ENCODE measurements at regions not wholly inside any gene's neighbourhood (a gene's known extent, or its start where the extent isn't known, plus 50 kb on each side); places are given as distances from the start of the nearest gene placed in this dataset.

GRCh38 chr17:53353919-53354351 lies 468.8 kb upstream of the KIF2B start:
- no peak for DNase-seq (ENCODE audit: extremely low read depth, low read depth, low spot score)

- no peak for DNase-seq (ENCODE audit: extremely low read depth, low read depth, low spot score)
These were observed 477.9 kb upstream of the KIF2B start for GRCh38 chr17:53344778-53345177.

- DNase-seq (ENCODE audit: extremely low read depth, low read depth, low spot score), result no peak
These were observed 486.4 kb upstream of the KIF2B start for GRCh38 chr17:53336281-53336680.

GRCh38 chr17:53335443-53335842 lies 487.3 kb upstream of the KIF2B start:
- no peak for DNase-seq (ENCODE audit: extremely low read depth, low read depth, low spot score)

- no peak for DNase-seq (ENCODE audit: extremely low read depth, low read depth, low spot score)
These were observed 492.0 kb upstream of the KIF2B start for GRCh38 chr17:53330756-53331155.

GRCh38 chr17:53321651-53322050 lies 501.1 kb upstream of the KIF2B start:
- no peak for DNase-seq (ENCODE audit: extremely low read depth, low read depth, low spot score)

DNA sequence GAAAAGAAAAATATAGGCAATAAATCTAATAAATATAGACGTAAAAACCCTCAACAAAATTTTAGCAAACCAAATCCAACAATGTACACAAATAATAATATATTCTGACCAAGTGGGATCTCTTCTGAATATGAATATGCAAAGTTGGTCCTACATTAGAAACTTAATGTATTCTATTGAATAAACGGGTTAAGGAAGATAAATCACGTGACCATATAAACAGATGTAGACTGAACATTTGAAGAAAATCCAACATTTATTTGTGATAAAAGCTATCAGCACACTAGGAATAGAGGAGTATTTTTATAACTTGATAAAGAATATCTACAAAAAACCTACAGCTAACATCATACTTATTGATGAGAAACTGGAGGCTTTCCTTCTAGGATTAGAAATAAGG lies 502.8 kb upstream of the KIF2B start:
- DNase-seq (ENCODE audit: extremely low read depth, low read depth, low spot score), result no peak

DNA sequence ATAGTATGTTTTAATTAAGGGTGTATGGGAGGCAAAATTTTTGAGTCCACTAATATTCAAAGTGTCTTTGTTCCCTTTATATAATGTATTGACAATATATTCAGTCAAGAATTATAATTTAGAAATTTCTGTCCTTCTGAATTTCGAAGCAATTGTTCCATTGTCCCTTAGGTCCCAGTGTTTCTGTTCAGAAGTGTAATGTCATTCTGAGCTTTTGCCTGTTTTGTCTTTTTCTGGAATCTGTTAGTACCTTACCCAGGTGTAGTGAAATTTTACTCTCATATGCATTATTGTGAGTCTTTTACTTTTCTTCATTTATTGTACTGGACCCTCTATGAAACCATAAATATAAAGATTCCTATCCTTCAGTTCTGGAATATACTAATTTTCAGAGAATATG lies 505.7 kb upstream of the KIF2B start:
- no peak for DNase-seq (ENCODE audit: extremely low read depth, low read depth, low spot score)

DNA sequence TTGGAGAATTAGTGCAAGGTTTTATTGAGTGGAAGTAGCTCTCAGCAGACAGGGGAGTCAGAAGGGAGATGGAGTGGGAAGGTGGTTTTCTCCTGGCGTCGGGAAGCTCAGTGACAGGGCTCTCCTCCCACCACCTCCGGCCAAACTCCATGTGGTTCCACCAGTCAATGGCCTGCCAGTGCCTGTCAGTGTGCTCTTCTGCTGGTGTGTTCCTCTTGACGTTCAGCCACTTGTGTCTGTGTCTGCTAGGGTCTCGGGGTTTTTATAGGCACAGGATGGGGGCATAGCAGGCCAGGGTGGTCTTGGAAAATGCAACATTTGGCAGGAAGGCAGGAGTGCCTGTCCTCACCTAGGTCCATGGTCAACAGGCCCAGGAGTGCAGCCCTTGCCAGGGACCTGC lies 506.7 kb upstream of the KIF2B start:
- DNase-seq (ENCODE audit: extremely low read depth, low read depth, low spot score), result no peak

- no peak for DNase-seq (ENCODE audit: extremely low read depth, low read depth, low spot score)
These were observed 508.2 kb upstream of the KIF2B start for GRCh38 chr17:53314521-53314920.

GRCh38 chr17:53313746-53314145 lies 509.0 kb upstream of the KIF2B start:
- DNase-seq (ENCODE audit: extremely low read depth, low read depth, low spot score), result no peak

- DNase-seq (ENCODE audit: extremely low read depth, low read depth, low spot score), result no peak
These were observed 544.3 kb upstream of the KIF2B start for GRCh38 chr17:53278466-53278865.

- no peak for DNase-seq (ENCODE audit: extremely low read depth, low read depth, low spot score)
These were observed 549.6 kb upstream of the KIF2B start for GRCh38 chr17:53273126-53273525.

GRCh38 chr17:53270936-53271335 lies 551.8 kb upstream of the KIF2B start:
- DNase-seq (ENCODE audit: extremely low read depth, low read depth, low spot score), result no peak

DNA sequence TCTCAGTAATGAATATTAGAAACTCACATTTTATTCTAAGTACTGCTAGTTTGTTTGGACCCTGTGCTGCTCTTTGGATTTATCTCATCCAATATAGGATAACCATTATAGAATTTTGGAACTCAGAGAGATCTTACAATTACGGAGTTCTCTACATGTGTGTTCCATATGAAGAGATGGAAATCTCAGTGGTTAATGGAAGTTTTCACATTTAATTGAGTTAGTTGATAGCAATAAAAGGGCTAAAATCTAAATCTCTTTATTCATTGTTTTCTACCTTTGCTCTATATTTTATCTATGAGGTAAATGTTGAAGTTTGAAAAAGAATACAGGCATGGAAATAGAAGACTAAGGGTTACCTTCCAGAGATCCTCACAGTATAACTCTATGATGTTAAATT lies 558.0 kb upstream of the KIF2B start:
- no peak for DNase-seq (ENCODE audit: extremely low read depth, low read depth, low spot score)

DNA sequence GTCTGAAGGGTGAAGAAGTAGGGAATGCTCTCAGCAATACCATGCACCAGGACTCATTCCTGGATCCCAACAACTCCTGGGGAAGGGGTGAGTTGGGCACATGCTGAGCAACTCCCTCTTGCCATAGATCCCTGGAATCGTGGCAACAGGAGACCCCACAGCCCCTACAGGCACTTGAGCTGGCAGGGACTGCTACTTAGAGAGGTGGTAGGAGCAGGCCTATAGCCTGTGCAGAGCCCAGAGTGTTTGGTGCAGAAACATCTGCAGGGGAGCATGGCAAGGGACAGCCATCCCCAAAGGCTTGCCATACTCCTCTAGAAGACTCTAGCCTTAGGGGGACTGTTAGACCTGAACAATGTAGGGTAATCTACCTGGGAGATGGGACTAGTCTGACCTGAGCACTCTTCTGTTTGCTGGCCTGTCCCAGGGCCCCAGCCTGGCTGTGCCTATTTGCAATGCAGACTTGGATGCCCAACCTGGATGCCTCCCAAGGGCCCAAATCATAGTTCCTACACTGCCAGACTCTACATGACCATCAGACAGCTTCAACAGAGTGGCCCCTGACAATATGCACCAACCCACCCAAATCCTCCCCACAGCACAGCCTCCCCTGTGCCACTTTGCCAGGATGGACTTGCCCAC lies 568.6 kb upstream of the KIF2B start:
- no peak for DNase-seq (ENCODE audit: extremely low read depth, low read depth, low spot score)

GRCh38 chr17:53249036-53249435 lies 573.7 kb upstream of the KIF2B start:
- DNase-seq (ENCODE audit: extremely low read depth, low read depth, low spot score), result no peak

DNA sequence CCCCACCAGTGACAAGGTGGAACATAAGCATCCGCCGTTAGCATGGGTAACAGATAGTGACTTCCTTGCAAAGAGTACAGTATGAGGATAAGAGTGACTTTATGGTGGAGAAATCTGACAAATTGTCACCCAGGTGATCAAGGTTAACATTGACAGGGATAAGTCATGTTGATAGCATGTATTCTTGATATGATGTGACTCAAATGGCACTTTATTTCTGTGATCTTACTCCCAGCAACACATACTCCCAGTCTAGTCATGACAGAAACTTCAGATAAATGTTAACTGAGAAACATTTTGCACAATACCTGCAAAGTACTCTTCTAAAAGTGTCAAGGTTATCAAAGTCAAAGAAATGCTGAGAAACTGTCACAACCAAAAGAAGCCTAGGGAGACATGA lies 588.6 kb upstream of the KIF2B start:
- DNase-seq (ENCODE audit: extremely low read depth, low read depth, low spot score), result no peak

GRCh38 chr17:53227514-53227913 lies 595.2 kb upstream of the KIF2B start:
- no peak for DNase-seq (ENCODE audit: extremely low read depth, low read depth, low spot score)

GRCh38 chr17:53227111-53227510 lies 595.6 kb upstream of the KIF2B start:
- DNase-seq (ENCODE audit: extremely low read depth, low read depth, low spot score), result no peak

- no peak for DNase-seq (ENCODE audit: extremely low read depth, low read depth, low spot score)
These were observed 602.9 kb upstream of the KIF2B start for GRCh38 chr17:53219821-53220220.

DNA sequence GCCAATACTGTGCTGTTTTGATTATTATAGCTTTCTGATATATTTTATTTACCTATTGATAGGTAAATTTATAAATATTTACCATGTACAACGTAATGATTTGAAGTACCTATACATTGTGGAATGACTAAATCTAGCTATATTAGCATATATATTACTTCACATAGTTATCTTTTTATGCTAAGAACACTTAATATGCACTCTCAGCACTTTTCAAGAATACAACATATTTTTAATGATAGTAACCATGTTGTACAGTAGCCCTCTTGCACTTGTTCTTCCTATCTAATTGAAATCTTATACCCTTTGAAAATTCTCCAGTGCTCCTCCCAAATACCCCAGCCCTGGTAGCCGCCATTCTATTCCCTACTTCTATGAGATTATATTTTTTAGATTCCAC lies 604.0 kb upstream of the KIF2B start:
- no peak for DNase-seq (ENCODE audit: extremely low read depth, low read depth, low spot score)

- DNase-seq (ENCODE audit: extremely low read depth, low read depth, low spot score), result no peak
These were observed 605.4 kb upstream of the KIF2B start for GRCh38 chr17:53217311-53217710.
